ENCODE measurements at regions not wholly inside any gene's neighbourhood (a gene's known extent, or its start where the extent isn't known, plus 50 kb on each side); places are given as distances from the start of the nearest gene placed in this dataset.

GRCh38 chr13:47251771-47252170 lies 354.9 kb upstream of the HTR2A start:
- CTCF ChIA-PET = no interaction called here
- no peak for FAIRE-seq

GRCh38 chr13:47250146-47250545 lies 353.3 kb upstream of the HTR2A start:
- H3K4me2 ChIP-seq (ENCODE audit: insufficient read depth, low read length) = no peak overlapping the region
- H3K4me3 ChIP-seq (replicated peaks in 1 of 3; ENCODE audit: insufficient read depth in 1 of 3, low read depth in 1 of 3, low read length in 3 of 3) = no peak overlapping the region
- no peaks in the 10 kb centered on the region for H3K9me1 ChIP-seq (replicated peaks; ENCODE audit: control insufficient read depth, extremely low read depth, insufficient read depth, low read length)
- ChIA-PET CTCF (no interaction called here), POLR2A (no interaction called here)
- peaks cover 4% of the 10 kb centered on the region for H3K9me3 ChIP-seq (replicated peaks; ENCODE audit: control insufficient read depth, insufficient read depth, low read length)
- TF ChIP-seq POLR2A (IDR thresholded peaks at IDR 0.05; ENCODE audit: low read depth, low read length) = no peak
- TF ChIP-seq MYC (IDR thresholded peaks at IDR 0.05; ENCODE audit: low read depth, low read length) = no peak
- no peak for TF ChIP-seq MAX (IDR thresholded peaks at IDR 0.05; ENCODE audit: insufficient read depth, insufficient read length)
- no peak for TF ChIP-seq POLR2AphosphoS5 (IDR thresholded peaks at IDR 0.05; ENCODE audit: insufficient read depth, low read depth, low read length)
- dilution Hi-C loops (cut with MboI; ENCODE audit: extremely low pct_ligation_motif_present, low sequenced_read_pairs) (no loop called here), intact Hi-C loops (cut with micrococcal nuclease) (no loop called here)
- H3K27me3 ChIP-seq (ENCODE audit: control insufficient read depth in 2 of 2, insufficient read depth in 2 of 2, low read length in 2 of 2) = no peaks in the 10 kb centered on the region
- BruUV-seq (replicated peaks) = no TSS peak
- H3K79me2 ChIP-seq (ENCODE audit: control insufficient read depth, insufficient read depth, low read length) = no peaks in the 10 kb centered on the region
- H2AFZ ChIP-seq (ENCODE audit: low read depth, low read length) = no peak overlapping the region
- no peak overlapping the region for H3K27ac ChIP-seq (ENCODE audit: insufficient read depth, low read depth, low read length)
- no peaks in the 10 kb centered on the region for H3K4me1 ChIP-seq (ENCODE audit: control insufficient read depth, extremely low read depth, insufficient read depth, low read length)
- H4K20me1 ChIP-seq (replicated peaks; ENCODE audit: control insufficient read depth, extremely low read depth, insufficient read depth, low read length) = no peaks in the 10 kb centered on the region
- H3K36me3 ChIP-seq (ENCODE audit: control insufficient read depth in 2 of 2, extremely low read depth in 1 of 2, insufficient read depth in 2 of 2, low read length in 2 of 2) = no peaks in the 10 kb centered on the region
- FAIRE-seq = no peak
- H3K9ac ChIP-seq (replicated peaks; ENCODE audit: extremely low read depth, insufficient read depth, low read length) = no peak overlapping the region
- no peak for DNase-seq (ENCODE audit: low read depth, low spot score)

More at GRCh38 chr13:47251771-47252170, 354.9 kb upstream of the HTR2A start:
- Histone ChIP-seq H3K27me3 (ENCODE audit: control insufficient read depth in 2 of 2, insufficient read depth in 2 of 2, low read length in 2 of 2) (no peaks in the 10 kb centered on the region), H3K36me3 (ENCODE audit: control insufficient read depth in 2 of 2, extremely low read depth in 1 of 2, insufficient read depth in 2 of 2, low read length in 2 of 2) (no peaks in the 10 kb centered on the region), H3K9me1 (replicated peaks; ENCODE audit: control insufficient read depth, extremely low read depth, insufficient read depth, low read length) (no peaks in the 10 kb centered on the region), H3K4me3 (replicated peaks in 1 of 3; ENCODE audit: insufficient read depth in 1 of 3, low read depth in 1 of 3, low read length in 3 of 3) (no peak overlapping the region), H3K4me2 (ENCODE audit: insufficient read depth, low read length) (no peak overlapping the region), H3K9ac (replicated peaks; ENCODE audit: extremely low read depth, insufficient read depth, low read length) (no peak overlapping the region), H3K79me2 (ENCODE audit: control insufficient read depth, insufficient read depth, low read length) (no peaks in the 10 kb centered on the region), H2AFZ (ENCODE audit: low read depth, low read length) (no peak overlapping the region), H3K27ac (ENCODE audit: insufficient read depth, low read depth, low read length) (no peak overlapping the region), H3K4me1 (ENCODE audit: control insufficient read depth, extremely low read depth, insufficient read depth, low read length) (no peaks in the 10 kb centered on the region), H3K9me3 (replicated peaks; ENCODE audit: control insufficient read depth, insufficient read depth, low read length) (peaks cover 8% of the 10 kb centered on the region), H4K20me1 (replicated peaks; ENCODE audit: control insufficient read depth, extremely low read depth, insufficient read depth, low read length) (no peaks in the 10 kb centered on the region)
- TF ChIP-seq MAX (IDR thresholded peaks at IDR 0.05; ENCODE audit: insufficient read depth, insufficient read length) = no peak
- DNase-seq (ENCODE audit: low read depth, low spot score) = no peak
- POLR2A ChIA-PET = no interaction called here
- dilution Hi-C loops (cut with MboI; ENCODE audit: extremely low pct_ligation_motif_present, low sequenced_read_pairs) = no loop called here
- no TSS peak for BruUV-seq (replicated peaks)
- intact Hi-C loops (cut with micrococcal nuclease) = no loop called here
